ENCODE measurements at regions not wholly inside any gene's neighbourhood (a gene's known extent, or its start where the extent isn't known, plus 50 kb on each side); places are given as distances from the start of the nearest gene placed in this dataset.

DNA sequence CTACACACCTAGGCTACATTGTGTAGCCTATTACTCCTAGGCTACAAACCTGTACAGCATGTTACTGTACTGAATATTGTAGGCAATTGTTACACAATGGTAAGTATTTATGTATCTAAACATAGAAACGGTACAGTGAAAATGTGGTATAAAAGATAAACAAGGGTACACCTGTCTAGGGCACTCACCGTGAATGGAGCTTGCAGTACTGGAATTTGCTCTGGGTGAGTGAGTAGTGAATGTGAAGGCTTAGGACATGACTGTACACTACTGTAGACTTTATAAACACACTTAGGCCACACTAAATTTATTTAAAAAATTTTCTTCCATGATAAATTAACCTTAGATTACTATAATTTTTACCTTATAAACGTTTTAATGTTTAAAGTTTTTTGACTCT is 171.7 kb upstream of the NCAM1 start:
- Histone ChIP-seq H3K27ac (ENCODE audit: insufficient read depth, low read length) (no peak overlapping the region), H4K8ac (ENCODE audit: low read depth in 2 of 2, low read length in 2 of 2) (no peak overlapping the region), H3K9me1 (ENCODE audit: insufficient read depth, low read length) (no peaks in the 10 kb centered on the region), H3K4me2 (ENCODE audit: low read depth, low read length) (no peak overlapping the region), H2BK120ac (ENCODE audit: low read depth, low read length) (no peak overlapping the region), H2BK15ac (ENCODE audit: low read depth, low read length) (no peak overlapping the region), H3K18ac (ENCODE audit: low read depth, low read length) (no peak overlapping the region), H3K14ac (replicated peaks; ENCODE audit: low read depth, low read length) (no peak overlapping the region), H3K36me3 (ENCODE audit: control insufficient read depth, insufficient read depth, low read length) (no peaks in the 10 kb centered on the region), H4K91ac (ENCODE audit: insufficient read depth, low read depth, low read length) (no peak overlapping the region), H2BK5ac (ENCODE audit: low read depth, low read length, poor library complexity, severe bottlenecking) (no peak overlapping the region), H3K4ac (ENCODE audit: low read depth, low read length) (no peak overlapping the region), H3K4me1 (ENCODE audit: control insufficient read depth, insufficient read depth, low read length) (no peaks in the 10 kb centered on the region), H4K20me1 (ENCODE audit: insufficient read depth, low read length) (no peaks in the 10 kb centered on the region), H2AK5ac (ENCODE audit: low read depth, low read length) (no peak overlapping the region), H2AFZ (replicated peaks; ENCODE audit: low read length, poor library complexity) (no peak overlapping the region), H3K79me1 (ENCODE audit: low read depth in 1 of 2, low read length in 2 of 2) (no peaks in the 10 kb centered on the region), H3K9ac (ENCODE audit: low read depth, low read length) (no peak overlapping the region), H4K5ac (ENCODE audit: low read depth, low read length) (no peak overlapping the region), H3K56ac (ENCODE audit: extremely low read depth, insufficient read depth, low read length) (no peak overlapping the region), H3K23ac (ENCODE audit: low read depth, low read length) (no peak overlapping the region), H3K4me3 (ENCODE audit: insufficient read depth, low read depth, low read length) (no peak overlapping the region), H3K9me3 (ENCODE audit: control insufficient read depth, insufficient read depth, low read length) (0 out of 2 replicates have a peak, but pooled peaks cover 2% of the 10 kb centered on the region), H2AK9ac (replicated peaks; ENCODE audit: low read depth, low read length, poor library complexity) (no peak overlapping the region), H2BK20ac (ENCODE audit: low read depth, low read length) (no peak overlapping the region), H3K27me3 (ENCODE audit: control insufficient read depth, insufficient read depth, low read length) (no peaks in the 10 kb centered on the region)
- intact Hi-C loops (cut with micrococcal nuclease) (no loop called here), in situ Hi-C loops (cut with MboI; ENCODE audit: low sequenced_read_pairs) (no loop called here), dilution Hi-C loops (cut with HindIII; ENCODE audit: low sequenced_read_pairs, unreplicated experiment) (no loop called here)
- POLR2A ChIA-PET (ENCODE audit: unreplicated experiment) = no interaction called here
- ATAC-seq (ENCODE audit: low read depth) = no peak
- BruUV-seq (replicated peaks) = no TSS peak
- TF ChIP-seq RCOR1 (IDR thresholded peaks at IDR 0.05; ENCODE audit: insufficient replicate concordance, low read length) (no peak), SMC3 (IDR thresholded peaks at IDR 0.05; ENCODE audit: low read depth, low read length) (no peak)
- TF ChIP-seq, protein P1, sequence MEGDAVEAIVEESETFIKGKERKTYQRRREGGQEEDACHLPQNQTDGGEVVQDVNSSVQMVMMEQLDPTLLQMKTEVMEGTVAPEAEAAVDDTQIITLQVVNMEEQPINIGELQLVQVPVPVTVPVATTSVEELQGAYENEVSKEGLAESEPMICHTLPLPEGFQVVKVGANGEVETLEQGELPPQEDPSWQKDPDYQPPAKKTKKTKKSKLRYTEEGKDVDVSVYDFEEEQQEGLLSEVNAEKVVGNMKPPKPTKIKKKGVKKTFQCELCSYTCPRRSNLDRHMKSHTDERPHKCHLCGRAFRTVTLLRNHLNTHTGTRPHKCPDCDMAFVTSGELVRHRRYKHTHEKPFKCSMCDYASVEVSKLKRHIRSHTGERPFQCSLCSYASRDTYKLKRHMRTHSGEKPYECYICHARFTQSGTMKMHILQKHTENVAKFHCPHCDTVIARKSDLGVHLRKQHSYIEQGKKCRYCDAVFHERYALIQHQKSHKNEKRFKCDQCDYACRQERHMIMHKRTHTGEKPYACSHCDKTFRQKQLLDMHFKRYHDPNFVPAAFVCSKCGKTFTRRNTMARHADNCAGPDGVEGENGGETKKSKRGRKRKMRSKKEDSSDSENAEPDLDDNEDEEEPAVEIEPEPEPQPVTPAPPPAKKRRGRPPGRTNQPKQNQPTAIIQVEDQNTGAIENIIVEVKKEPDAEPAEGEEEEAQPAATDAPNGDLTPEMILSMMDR (conservative IDR thresholded peaks at IDR 0.05; ENCODE audit: low read depth, low read length) = no peak
- TF ChIP-seq, protein P2, sequence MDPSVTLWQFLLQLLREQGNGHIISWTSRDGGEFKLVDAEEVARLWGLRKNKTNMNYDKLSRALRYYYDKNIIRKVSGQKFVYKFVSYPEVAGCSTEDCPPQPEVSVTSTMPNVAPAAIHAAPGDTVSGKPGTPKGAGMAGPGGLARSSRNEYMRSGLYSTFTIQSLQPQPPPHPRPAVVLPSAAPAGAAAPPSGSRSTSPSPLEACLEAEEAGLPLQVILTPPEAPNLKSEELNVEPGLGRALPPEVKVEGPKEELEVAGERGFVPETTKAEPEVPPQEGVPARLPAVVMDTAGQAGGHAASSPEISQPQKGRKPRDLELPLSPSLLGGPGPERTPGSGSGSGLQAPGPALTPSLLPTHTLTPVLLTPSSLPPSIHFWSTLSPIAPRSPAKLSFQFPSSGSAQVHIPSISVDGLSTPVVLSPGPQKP (IDR thresholded peaks at IDR 0.05; ENCODE audit: borderline replicate concordance, low read depth, low read length) = no peak
- DNase-seq = no peak
- WGBS, 2 experiments (ENCODE audit: extremely low coverage in 2 of 2, insufficient read length in 1 of 2) = no CpG with 5 or more reads among the region's 3 CpGs
- CTCF ChIA-PET = no interaction called here
